ENCODE measurements at regions not wholly inside any gene's neighbourhood (a gene's known extent, or its start where the extent isn't known, plus 50 kb on each side); places are given as distances from the start of the nearest gene placed in this dataset.
A peak's percentile ranks its signal among the peaks of the same experiment; 100 is the strongest.

- TF ChIP-seq CTCF (IDR thresholded peaks at IDR 0.05; ENCODE audit: unreplicated experiment), result no peak
- Mint-ChIP-seq H3K9me3 (ENCODE audit: low read depth) (peaks cover 8% of the 10 kb centered on the region), H3K27ac (no peak overlapping the region), H3K27me3 (no peaks in the 10 kb centered on the region), H3K4me1 (ENCODE audit: low read depth) (peaks cover 1% of the 10 kb centered on the region), H3K4me3 (ENCODE audit: low read depth) (no peak overlapping the region), H3K36me3 (ENCODE audit: insufficient read depth) (peaks cover 1% of the 10 kb centered on the region)
- DNase-seq (ENCODE audit: low spot score, unreplicated experiment), result no peak
Observed at GRCh38 chr14:87017335-87017734, 975.6 kb downstream of the GALC start.

GRCh38 chr14:87014856-87015255 lies 978.1 kb downstream of the GALC start:
- DNase-seq (ENCODE audit: low spot score, unreplicated experiment), result no peak
- Mint-ChIP-seq H3K9me3 (ENCODE audit: low read depth) (no peaks in the 10 kb centered on the region), H3K27me3 (no peaks in the 10 kb centered on the region), H3K36me3 (ENCODE audit: insufficient read depth) (no peaks in the 10 kb centered on the region), H3K4me3 (ENCODE audit: low read depth) (no peak overlapping the region), H3K27ac (no peak overlapping the region), H3K4me1 (ENCODE audit: low read depth) (no peaks in the 10 kb centered on the region)
- peak; percentile 19 for TF ChIP-seq CTCF (IDR thresholded peaks at IDR 0.05; ENCODE audit: unreplicated experiment)

- no peak for TF ChIP-seq CTCF (IDR thresholded peaks at IDR 0.05; ENCODE audit: unreplicated experiment)
- Mint-ChIP-seq H3K27me3 (no peaks in the 10 kb centered on the region), H3K4me1 (ENCODE audit: low read depth) (no peaks in the 10 kb centered on the region), H3K4me3 (ENCODE audit: low read depth) (no peak overlapping the region), H3K36me3 (ENCODE audit: insufficient read depth) (no peaks in the 10 kb centered on the region), H3K27ac (no peak overlapping the region), H3K9me3 (ENCODE audit: low read depth) (no peaks in the 10 kb centered on the region)
- no peak for DNase-seq (ENCODE audit: low spot score, unreplicated experiment)
Observed at GRCh38 chr14:87013583-87013982, 979.4 kb downstream of the GALC start.

GRCh38 chr14:87008965-87009364 lies 984.0 kb downstream of the GALC start:
- no peak for DNase-seq (ENCODE audit: low spot score, unreplicated experiment)
- H3K27me3 Mint-ChIP-seq, result no peaks in the 10 kb centered on the region

GRCh38 chr14:87005280-87005679 lies 987.7 kb downstream of the GALC start:
- H3K36me3 Mint-ChIP-seq (ENCODE audit: insufficient read depth), result peaks cover 4% of the 10 kb centered on the region
- no peak overlapping the region for H3K27ac Mint-ChIP-seq
- H3K9me3 Mint-ChIP-seq (ENCODE audit: low read depth), result peaks cover 12% of the 10 kb centered on the region
- H3K27me3 Mint-ChIP-seq, result no peaks in the 10 kb centered on the region
- no peak for DNase-seq (ENCODE audit: low spot score, unreplicated experiment)
- H3K4me1 Mint-ChIP-seq (ENCODE audit: low read depth), result peaks cover 2% of the 10 kb centered on the region
- no peak overlapping the region for H3K4me3 Mint-ChIP-seq (ENCODE audit: low read depth)
- TF ChIP-seq CTCF (IDR thresholded peaks at IDR 0.05; ENCODE audit: unreplicated experiment), result no peak

More at GRCh38 chr14:87008965-87009364, 984.0 kb downstream of the GALC start:
- H3K9me3 Mint-ChIP-seq (ENCODE audit: low read depth), result peaks cover 12% of the 10 kb centered on the region
- no peaks in the 10 kb centered on the region for H3K4me1 Mint-ChIP-seq (ENCODE audit: low read depth)
- H3K4me3 Mint-ChIP-seq (ENCODE audit: low read depth), result no peak overlapping the region
- peaks cover 4% of the 10 kb centered on the region for H3K36me3 Mint-ChIP-seq (ENCODE audit: insufficient read depth)
- no peak for TF ChIP-seq CTCF (IDR thresholded peaks at IDR 0.05; ENCODE audit: unreplicated experiment)
- H3K27ac Mint-ChIP-seq, result no peak overlapping the region
